Head of caudate nucleus (tissue), 42 donors: ENCODE measurements at regions not wholly inside any gene's neighbourhood (a gene's known extent, or its start where the extent isn't known, plus 50 kb on each side); places are given as distances from the start of the nearest gene placed in this dataset.
A peak's percentile ranks its signal among the peaks of the same experiment; 100 is the strongest.

Experiments used
- DNase-seq, 42 donors: peaks; one replicate each; pipeline versions ENCODE4 v3.0.0 to v3.0.0-alpha.2; 2020 to 2021; ENCODE audit warnings: mixed read lengths in 7 of 42
- intact Hi-C: fragments of 100-400 bp; cut with DNase I; formaldehyde crosslinking; loops from one replicate; pipeline ENCODE4 v1.15.0; 2022

GRCh38 chr12:91441993-91442952, 259.7 kb upstream of the DCN start:
- no peak for DNase-seq
- intact Hi-C loops: no loop called here

- intact Hi-C loops: no loop called here
- no peak for DNase-seq
Measured at GRCh38 chr12:91441246-91441645, 258.6 kb upstream of the DCN start.

GRCh38 chr12:91434081-91434480, 251.5 kb upstream of the DCN start:
- no peak for DNase-seq
- intact Hi-C loops: no loop called here

GRCh38 chr12:91432755-91433154, 250.1 kb upstream of the DCN start:
- intact Hi-C loops: no loop called here
- no peak for DNase-seq

GRCh38 chr12:91432089-91432488, 249.5 kb upstream of the DCN start:
- DNase-seq: no peak

GRCh38 chr12:91424506-91424905, 241.9 kb upstream of the DCN start:
- intact Hi-C loops: no loop called here
- DNase-seq: peak in 1 of 42 donors; percentile 6

More at GRCh38 chr12:91432089-91432488, 249.5 kb upstream of the DCN start:
- intact Hi-C loops: no loop called here

- no peak for DNase-seq
- intact Hi-C loops: no loop called here
Measured at GRCh38 chr12:91423693-91424050, 241.1 kb upstream of the DCN start.

GRCh38 chr12:91422811-91423692, 240.4 kb upstream of the DCN start:
- DNase-seq: no peak
- intact Hi-C loops: no loop called here

GRCh38 chr12:91422127-91422526, 239.5 kb upstream of the DCN start:
- intact Hi-C loops: no loop called here
- DNase-seq: no peak

GRCh38 chr12:91419809-91420208, 237.2 kb upstream of the DCN start:
- no peak for DNase-seq

GRCh38 chr12:91418221-91419090, 235.8 kb upstream of the DCN start:
- DNase-seq: no peak
- intact Hi-C loops: no loop called here

More at GRCh38 chr12:91419809-91420208, 237.2 kb upstream of the DCN start:
- intact Hi-C loops: no loop called here

- DNase-seq: peak in 3 of 42 donors; percentile 9 to 46 (median 24)
- intact Hi-C loops: no loop called here
Measured at GRCh38 chr12:91417650-91418049, 235.0 kb upstream of the DCN start.

GRCh38 chr12:91414636-91415035, 232.0 kb upstream of the DCN start:
- DNase-seq: no peak
- intact Hi-C loops: no loop called here

GRCh38 chr12:91413581-91414546, 231.2 kb upstream of the DCN start:
- no peak for DNase-seq
- intact Hi-C loops: no loop called here

- intact Hi-C loops: no loop called here
- no peak for DNase-seq
Measured at GRCh38 chr12:91406920-91407341, 224.3 kb upstream of the DCN start.

- no peak for DNase-seq
- intact Hi-C loops: no loop called here
Measured at GRCh38 chr12:91404441-91404840, 221.8 kb upstream of the DCN start.

GRCh38 chr12:91401190-91401589, 218.6 kb upstream of the DCN start:
- DNase-seq: peak in 1 of 42 donors; percentile 8
- intact Hi-C loops: no loop called here

- no peak for DNase-seq
- intact Hi-C loops: no loop called here
Measured at GRCh38 chr12:91400271-91400670, 217.7 kb upstream of the DCN start.
